ENCODE measurements at regions not wholly inside any gene's neighbourhood (a gene's known extent, or its start where the extent isn't known, plus 50 kb on each side); places are given as distances from the start of the nearest gene placed in this dataset.

GRCh38 chr2:16832910-16833309 is 167.3 kb upstream of the CYRIA start:
- TF ChIP-seq CTCF (IDR thresholded peaks at IDR 0.05; ENCODE audit: insufficient read depth, low read length, severe bottlenecking): no peak
- FAIRE-seq: no peak
- Histone ChIP-seq H3K4me3 (ENCODE audit: low read depth, low read length) (no peak overlapping the region), H3K27me3 (ENCODE audit: control insufficient read depth, insufficient read depth, low read length) (no peaks in the 10 kb centered on the region), H3K36me3 (ENCODE audit: control insufficient read depth, insufficient read depth, low read length) (no peaks in the 10 kb centered on the region)
- peak; percentile 49 for DNase-seq (ENCODE audit: low read depth)

- H3K4me3 ChIP-seq (ENCODE audit: low read depth, low read length): no peak overlapping the region
- H3K36me3 ChIP-seq (ENCODE audit: control insufficient read depth, insufficient read depth, low read length): no peaks in the 10 kb centered on the region
- DNase-seq (ENCODE audit: low read depth): peak; percentile 7
- no peak for FAIRE-seq
- H3K27me3 ChIP-seq (ENCODE audit: control insufficient read depth, insufficient read depth, low read length): no peaks in the 10 kb centered on the region
- TF ChIP-seq CTCF (IDR thresholded peaks at IDR 0.05; ENCODE audit: insufficient read depth, low read length, severe bottlenecking): no peak
Observed at GRCh38 chr2:16828828-16829160, 163.2 kb upstream of the CYRIA start.

- Histone ChIP-seq H3K4me3 (ENCODE audit: low read depth, low read length) (no peak overlapping the region), H3K27me3 (ENCODE audit: control insufficient read depth, insufficient read depth, low read length) (no peaks in the 10 kb centered on the region), H3K36me3 (ENCODE audit: control insufficient read depth, insufficient read depth, low read length) (no peaks in the 10 kb centered on the region)
- DNase-seq (ENCODE audit: low read depth): no peak
- no peak for TF ChIP-seq CTCF (IDR thresholded peaks at IDR 0.05; ENCODE audit: insufficient read depth, low read length, severe bottlenecking)
- no peak for FAIRE-seq
Observed at GRCh38 chr2:16828044-16828827, 162.6 kb upstream of the CYRIA start.

GRCh38 chr2:16824472-16824871 is 158.8 kb upstream of the CYRIA start:
- FAIRE-seq: no peak
- TF ChIP-seq CTCF (IDR thresholded peaks at IDR 0.05; ENCODE audit: insufficient read depth, low read length, severe bottlenecking): no peak

GRCh38 chr2:16821692-16822091 is 156.1 kb upstream of the CYRIA start:
- Histone ChIP-seq H3K4me3 (ENCODE audit: low read depth, low read length) (no peak overlapping the region), H3K27me3 (ENCODE audit: control insufficient read depth, insufficient read depth, low read length) (no peaks in the 10 kb centered on the region), H3K36me3 (ENCODE audit: control insufficient read depth, insufficient read depth, low read length) (no peaks in the 10 kb centered on the region)
- DNase-seq (ENCODE audit: low read depth) (no peak), FAIRE-seq (no peak)
- no peak for TF ChIP-seq CTCF (IDR thresholded peaks at IDR 0.05; ENCODE audit: insufficient read depth, low read length, severe bottlenecking)

More at GRCh38 chr2:16824472-16824871, 158.8 kb upstream of the CYRIA start:
- H3K4me3 ChIP-seq (ENCODE audit: low read depth, low read length): no peak overlapping the region
- H3K27me3 ChIP-seq (ENCODE audit: control insufficient read depth, insufficient read depth, low read length): no peaks in the 10 kb centered on the region
- peak; percentile 92 for DNase-seq (ENCODE audit: low read depth)
- no peaks in the 10 kb centered on the region for H3K36me3 ChIP-seq (ENCODE audit: control insufficient read depth, insufficient read depth, low read length)

GRCh38 chr2:16818203-16818556 is 152.5 kb upstream of the CYRIA start:
- Histone ChIP-seq H3K27me3 (ENCODE audit: control insufficient read depth, insufficient read depth, low read length) (no peaks in the 10 kb centered on the region), H3K4me3 (ENCODE audit: low read depth, low read length) (no peak overlapping the region), H3K36me3 (ENCODE audit: control insufficient read depth, insufficient read depth, low read length) (no peaks in the 10 kb centered on the region)
- no peak for DNase-seq (ENCODE audit: low read depth)
- no peak for TF ChIP-seq CTCF (IDR thresholded peaks at IDR 0.05; ENCODE audit: insufficient read depth, low read length, severe bottlenecking)
- FAIRE-seq: no peak

All from bronchial epithelial cell (primary cell).